GM12873 (cell line): ENCODE measurements at regions not wholly inside any gene's neighbourhood (a gene's known extent, or its start where the extent isn't known, plus 50 kb on each side); places are given as distances from the start of the nearest gene placed in this dataset.

ENCODE experiments used
- CTCF ChIP-seq: IDR thresholded peaks from 2 replicates; pipeline ENCODE4 v1.5.1; 2012; ENCODE audit warnings: low read depth, mild to moderate bottlenecking, moderate library complexity, low read length, control low read depth; ENCODE audit not compliant: insufficient read depth; ENCODE audit errors: missing control alignments

- no peak for TF ChIP-seq CTCF
These were observed 480.6 kb upstream of the BTBD3 start for GRCh38 chr20:11437090-11437489.

DNA sequence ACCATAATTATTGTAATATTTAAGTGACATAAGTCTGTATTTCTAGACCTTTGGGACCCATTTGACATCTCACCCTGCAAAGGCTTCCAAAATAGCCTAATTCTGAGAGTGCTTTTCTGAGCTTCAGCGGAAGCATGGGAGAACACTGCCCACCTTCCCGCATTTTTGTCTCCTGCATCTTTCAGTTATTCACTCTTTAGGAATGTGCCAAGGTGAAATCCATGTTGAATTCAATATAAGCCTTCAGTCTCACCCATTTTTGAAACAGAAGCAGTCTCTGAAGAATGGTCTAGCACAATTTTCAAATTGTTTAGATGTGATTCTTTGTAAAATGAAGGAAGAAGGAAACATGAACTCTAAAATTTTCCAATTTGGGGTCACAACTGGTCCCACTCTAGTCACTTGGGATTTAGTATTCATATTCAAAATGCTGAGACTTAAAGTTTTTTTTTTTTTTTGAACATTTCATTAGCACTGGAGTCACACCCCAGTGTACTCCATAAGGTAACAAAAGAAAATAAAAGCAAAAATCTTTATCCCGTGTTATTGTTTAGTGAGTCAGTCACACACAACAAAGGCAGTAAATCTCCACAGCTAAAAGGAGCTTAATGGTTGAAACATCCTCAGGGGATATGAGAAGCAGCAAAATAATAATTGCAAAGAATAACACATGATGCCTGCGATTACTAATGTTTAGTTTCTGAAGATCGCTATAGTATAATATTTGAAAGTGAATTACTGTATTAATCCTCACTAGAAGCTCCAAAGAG lies 479.9 kb upstream of the BTBD3 start:
- TF ChIP-seq CTCF: no peak

GRCh38 chr20:11438412-11438811 lies 479.3 kb upstream of the BTBD3 start:
- no peak for TF ChIP-seq CTCF

DNA sequence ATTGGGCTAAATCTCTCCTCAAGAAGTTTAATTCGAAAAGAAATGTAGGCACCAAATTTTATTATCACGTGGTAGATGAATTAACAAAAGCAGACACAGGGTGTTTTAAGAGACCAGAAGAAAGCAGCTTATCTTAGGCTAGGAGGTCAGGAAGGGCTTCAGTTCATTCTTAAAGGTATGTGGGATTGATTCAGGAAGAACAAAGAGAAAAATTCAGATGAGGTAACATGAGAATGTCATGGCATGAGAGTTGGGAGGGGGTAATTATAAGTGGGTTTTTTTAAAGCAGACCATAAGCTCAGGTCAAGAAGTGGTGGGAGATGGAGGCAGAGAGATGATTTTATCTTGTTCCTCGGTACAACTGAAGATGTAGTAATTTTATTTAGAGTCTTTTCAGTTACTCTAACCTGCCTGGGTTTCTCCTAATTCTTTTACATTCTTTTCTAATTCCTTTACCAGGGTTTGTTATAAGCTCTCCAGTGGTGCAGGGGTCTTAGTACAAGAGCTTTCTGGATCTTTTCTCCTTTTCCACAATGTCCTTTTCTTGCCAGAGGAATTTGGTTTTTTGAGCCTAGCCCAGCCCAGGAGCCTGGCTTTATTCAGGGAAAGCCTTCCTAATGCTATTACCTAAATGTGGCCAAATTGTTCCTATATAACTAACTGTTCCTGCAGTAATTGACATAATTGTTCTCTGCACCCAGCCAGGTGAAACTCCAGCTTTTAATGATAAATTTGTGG lies 474.1 kb upstream of the BTBD3 start:
- no peak for TF ChIP-seq CTCF

DNA sequence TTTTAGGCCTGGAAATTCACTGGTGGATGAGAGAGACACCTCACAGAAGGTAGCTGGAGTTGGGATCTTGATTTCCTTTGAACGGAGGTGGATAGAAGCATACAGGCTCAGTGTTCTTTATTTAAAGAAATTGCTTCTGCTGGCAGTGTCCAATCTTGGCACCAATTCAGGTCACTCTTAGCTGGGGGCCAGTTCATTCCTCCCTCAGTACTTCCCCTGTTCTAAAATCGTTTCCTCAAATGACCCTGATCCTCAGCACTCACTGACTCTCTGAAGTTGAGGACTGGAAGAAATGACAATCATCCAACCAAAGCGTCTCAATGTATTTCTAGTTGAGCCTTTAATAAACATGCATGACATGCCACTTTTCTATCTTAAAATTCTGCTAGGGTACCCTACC lies 472.5 kb upstream of the BTBD3 start:
- no peak for TF ChIP-seq CTCF

DNA sequence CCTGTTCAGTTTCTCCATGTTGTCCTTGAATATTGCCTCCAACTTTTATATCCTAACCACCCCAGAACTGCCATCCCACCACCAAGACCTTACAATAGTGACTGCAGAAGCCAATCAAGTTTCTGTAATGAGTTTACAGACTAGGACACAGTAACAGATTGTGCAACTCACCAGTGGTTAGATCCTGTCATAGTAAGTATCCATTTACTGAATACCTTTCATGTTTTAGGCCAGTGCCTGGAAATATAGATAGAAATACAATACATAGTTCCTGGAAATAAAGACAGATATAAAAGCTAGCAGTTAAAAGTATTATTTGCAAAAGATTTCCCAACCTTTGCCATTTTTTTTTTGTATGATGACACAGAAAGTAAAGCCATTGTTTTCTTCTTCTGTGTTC lies 471.8 kb upstream of the BTBD3 start:
- no peak for TF ChIP-seq CTCF

DNA sequence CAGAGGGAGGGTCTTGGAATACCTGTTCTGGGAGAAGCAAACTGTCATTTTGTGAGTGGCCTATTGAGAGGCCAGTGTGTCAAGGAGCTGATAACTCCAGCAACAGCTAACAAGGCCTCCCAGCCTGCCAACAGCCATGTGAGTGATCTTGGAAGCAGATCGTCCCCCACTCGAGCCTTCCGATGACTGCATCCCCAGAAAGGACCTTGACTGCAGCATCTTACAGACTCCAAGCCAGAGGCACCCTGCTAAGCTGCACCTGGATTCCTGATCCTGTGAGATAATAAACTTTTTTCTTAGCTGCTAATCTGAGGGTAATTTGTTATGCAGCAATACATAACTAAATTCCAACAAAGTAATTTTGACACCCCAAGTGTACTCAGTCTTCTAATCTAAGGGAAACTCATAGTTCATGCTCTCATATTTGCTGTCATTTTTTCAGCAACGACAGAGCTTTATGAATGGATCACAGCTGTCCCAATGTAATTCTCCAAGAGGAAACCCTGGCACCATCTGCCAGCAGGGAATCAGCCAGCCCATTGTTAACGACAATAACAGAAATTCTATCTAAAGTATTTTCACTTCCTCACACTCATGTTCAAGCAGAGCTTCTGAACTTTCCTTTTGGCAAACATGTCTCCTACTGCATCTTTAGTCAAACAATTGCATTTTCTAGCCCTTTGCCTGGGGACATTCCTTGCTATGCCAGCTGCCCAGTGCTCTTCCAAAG lies 470.2 kb upstream of the BTBD3 start:
- TF ChIP-seq CTCF: no peak
